WI38 (cell line): ENCODE measurements at regions not wholly inside any gene's neighbourhood (a gene's known extent, or its start where the extent isn't known, plus 50 kb on each side); places are given as distances from the start of the nearest gene placed in this dataset.

Experiments
- H3K4me3 ChIP-seq: 2 replicates; pipeline ENCODE4 v1.5.1; 2011; ENCODE audit warnings: low read depth, mild to moderate bottlenecking, control low read depth, low read length
- TF ChIP-seq, protein P1 (sequence below): IDR thresholded peaks from 2 replicates; pipeline ENCODE4 v1.5.1; 2012; ENCODE audit warnings: low read depth, mild to moderate bottlenecking, control low read depth, low read length

- H3K4me3 ChIP-seq, result no peak overlapping the region
- TF ChIP-seq, protein P1, sequence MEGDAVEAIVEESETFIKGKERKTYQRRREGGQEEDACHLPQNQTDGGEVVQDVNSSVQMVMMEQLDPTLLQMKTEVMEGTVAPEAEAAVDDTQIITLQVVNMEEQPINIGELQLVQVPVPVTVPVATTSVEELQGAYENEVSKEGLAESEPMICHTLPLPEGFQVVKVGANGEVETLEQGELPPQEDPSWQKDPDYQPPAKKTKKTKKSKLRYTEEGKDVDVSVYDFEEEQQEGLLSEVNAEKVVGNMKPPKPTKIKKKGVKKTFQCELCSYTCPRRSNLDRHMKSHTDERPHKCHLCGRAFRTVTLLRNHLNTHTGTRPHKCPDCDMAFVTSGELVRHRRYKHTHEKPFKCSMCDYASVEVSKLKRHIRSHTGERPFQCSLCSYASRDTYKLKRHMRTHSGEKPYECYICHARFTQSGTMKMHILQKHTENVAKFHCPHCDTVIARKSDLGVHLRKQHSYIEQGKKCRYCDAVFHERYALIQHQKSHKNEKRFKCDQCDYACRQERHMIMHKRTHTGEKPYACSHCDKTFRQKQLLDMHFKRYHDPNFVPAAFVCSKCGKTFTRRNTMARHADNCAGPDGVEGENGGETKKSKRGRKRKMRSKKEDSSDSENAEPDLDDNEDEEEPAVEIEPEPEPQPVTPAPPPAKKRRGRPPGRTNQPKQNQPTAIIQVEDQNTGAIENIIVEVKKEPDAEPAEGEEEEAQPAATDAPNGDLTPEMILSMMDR, result no peak
Measured at GRCh38 chr4:41878991-41879491, 56.2 kb upstream of the TMEM33 start.

DNA sequence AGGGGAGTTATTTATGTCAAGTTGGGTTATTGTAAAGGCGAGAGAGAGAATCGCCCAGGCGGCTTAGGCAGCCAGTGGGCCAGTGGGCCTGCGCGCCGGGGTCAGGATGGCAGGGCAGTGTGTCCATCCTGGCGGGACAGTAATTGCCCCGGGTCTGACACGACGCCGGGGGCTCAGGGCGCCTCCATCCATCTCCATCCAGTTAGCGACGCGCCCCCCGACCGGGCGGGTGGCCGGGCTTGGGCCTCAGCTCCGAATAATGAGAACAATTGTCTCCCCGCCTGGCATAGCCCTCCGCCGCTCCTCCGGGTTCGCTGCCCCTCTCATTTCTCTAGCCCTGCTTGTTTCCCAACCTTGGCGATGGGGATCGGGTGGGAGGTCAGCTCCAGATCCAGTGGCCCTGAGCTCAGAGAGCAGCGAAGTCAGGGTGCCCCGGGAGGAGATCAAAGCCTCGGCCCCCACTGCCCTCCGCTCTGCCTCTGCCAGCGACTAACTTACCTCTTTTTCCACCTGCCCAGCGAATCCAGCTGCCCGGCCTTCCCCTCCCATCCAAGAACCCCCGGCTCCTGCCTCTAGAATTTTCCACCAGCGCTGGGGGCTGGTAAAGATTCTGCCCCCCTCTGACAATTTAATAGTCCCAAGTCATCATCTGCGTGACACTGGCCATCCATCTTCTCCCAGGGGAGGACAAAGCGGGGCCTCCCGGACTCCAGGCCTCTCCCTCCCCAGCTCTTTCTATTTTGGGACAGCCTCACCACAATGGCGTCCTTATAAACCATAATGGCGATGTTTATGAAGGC, 56.9 kb upstream of the TMEM33 start:
- no peak overlapping the region for H3K4me3 ChIP-seq
- TF ChIP-seq, protein P1, result no peak

DNA sequence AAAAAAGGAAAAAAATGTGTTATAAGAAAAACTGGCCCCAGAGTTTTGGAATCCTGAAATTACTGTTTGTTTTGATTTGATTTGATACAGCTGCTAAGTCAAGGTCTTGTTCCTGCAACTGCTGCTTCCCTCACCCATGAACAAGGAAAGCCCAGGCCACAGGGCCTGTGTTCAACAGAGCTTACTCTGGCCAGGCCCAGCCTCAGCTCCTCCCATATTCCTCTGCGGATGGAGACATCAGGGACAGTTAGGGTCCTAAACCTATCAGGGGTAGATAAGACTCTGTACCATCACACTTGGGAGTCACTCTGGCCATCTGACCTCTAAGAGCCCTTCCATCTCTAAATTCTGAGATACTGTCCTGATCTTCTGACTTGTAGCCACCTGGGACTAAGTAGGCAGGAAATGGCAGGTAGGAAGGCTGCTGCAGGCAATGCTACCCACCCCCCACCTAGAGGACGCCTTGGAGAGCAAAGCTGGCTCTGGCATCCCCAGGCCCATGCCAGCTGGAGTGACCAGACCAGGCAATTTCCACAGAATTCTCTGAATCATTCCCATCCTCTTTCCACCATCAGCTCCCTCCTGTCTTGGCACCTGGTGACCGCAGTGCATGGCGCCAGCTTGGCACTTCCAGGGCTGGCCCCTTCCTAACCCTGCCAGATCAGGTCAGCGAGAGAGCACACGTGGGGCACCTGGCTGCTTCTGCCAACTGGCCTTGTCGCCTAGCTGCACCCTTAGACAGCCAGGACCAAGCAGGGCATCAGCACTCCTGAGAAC, 58.0 kb upstream of the TMEM33 start:
- no peak overlapping the region for H3K4me3 ChIP-seq
- TF ChIP-seq, protein P1, result no peak

DNA sequence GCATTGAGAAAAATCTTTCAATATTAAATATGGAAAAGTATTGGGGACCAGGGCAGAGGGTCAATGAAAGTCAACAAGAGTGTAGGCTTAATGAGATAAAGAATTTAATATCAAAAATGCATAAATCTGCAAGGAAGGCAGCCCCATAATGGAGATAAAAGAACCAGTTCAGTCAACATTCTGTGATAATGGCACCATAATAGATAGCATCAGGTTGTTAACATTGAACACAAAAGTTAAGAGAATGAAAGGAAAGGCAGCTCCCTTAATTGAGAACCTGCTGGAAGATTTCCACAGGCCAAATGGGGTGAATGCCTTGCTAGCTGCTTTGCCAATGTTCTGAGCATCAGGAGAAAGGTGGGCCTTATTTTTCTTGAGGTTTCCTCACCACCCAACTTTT, 60.4 kb upstream of the TMEM33 start:
- TF ChIP-seq, protein P1, result no peak
- H3K4me3 ChIP-seq, result no peak overlapping the region

GRCh38 chr4:41874398-41874797, 60.8 kb upstream of the TMEM33 start:
- TF ChIP-seq, protein P1, result no peak
- H3K4me3 ChIP-seq, result no peak overlapping the region

- H3K4me3 ChIP-seq, result no peak overlapping the region
Measured at GRCh38 chr4:41873380-41874295, 61.6 kb upstream of the TMEM33 start.

More at GRCh38 chr4:41873380-41874295, 61.6 kb upstream of the TMEM33 start:
- TF ChIP-seq, protein P1, result no peak
